Tibial artery (tissue), 4 donors: ENCODE measurements at regions not wholly inside any gene's neighbourhood (a gene's known extent, or its start where the extent isn't known, plus 50 kb on each side); places are given as distances from the start of the nearest gene placed in this dataset.

Experiments
- DNase-seq, 2 donors: peaks; one replicate each; pipeline ENCODE4 v3.0.0-alpha.2; 2019
- H3K27ac ChIP-seq, 2 donors: fragments of 200-600 bp; sonication (generic) in 1 of 2; 1 replicate in 1 of 2; 2 replicates in 1 of 2; pipeline ENCODE4 v1.5.1; 2018 to 2019; ENCODE audit warnings: mild to moderate bottlenecking in 1 of 2
- H3K27me3 ChIP-seq, 2 donors: fragments of 200-600 bp; sonication (generic) in 1 of 2; one replicate each; pipeline versions ENCODE4 v1.5.1 to v1.6.0; 2016 to 2019
- H3K36me3 ChIP-seq, 3 donors: fragments of 200-600 bp; sonication (generic) in 2 of 3; one replicate each; pipeline ENCODE4 v1.5.1; 2016 to 2019; ENCODE audit warnings: mild to moderate bottlenecking in 2 of 3
- H3K4me1 ChIP-seq, 4 donors: fragments of 200-600 bp; sonication (generic) in 2 of 4; 1 replicate in 3 of 4; 2 replicates in 1 of 4; pipeline ENCODE4 v1.5.1; 2016 to 2019
- H3K4me3 ChIP-seq, 2 donors: fragments of 200-600 bp; sonication (generic) in 1 of 2; 1 replicate in 1 of 2; 2 replicates in 1 of 2; pipeline ENCODE4 v1.5.1; 2018 to 2019; ENCODE audit warnings: mild to moderate bottlenecking in 2 of 2
- H3K9me3 ChIP-seq, 3 donors: fragments of 200-600 bp; sonication (generic) in 1 of 3; one replicate each; pipeline ENCODE4 v1.5.1; 2016 to 2019
- intact Hi-C: fragments of 100-400 bp; cut with DNase I; formaldehyde crosslinking; loops from one replicate; pipeline ENCODE4 v1.15.0; 2023; ENCODE audit warnings: low total_unique reads
- TF ChIP-seq, protein P1 (sequence below), 2 experiments: fragments of 200-600 bp in 1 of 2; fragments of 450-650 bp in 1 of 2; IDR thresholded peaks; one replicate each; pipeline ENCODE4 v1.5.1; 2017 to 2019; ENCODE audit warnings: antibody characterized with exemption in 2 of 2, mild to moderate bottlenecking in 1 of 2, moderate library complexity in 1 of 2

GRCh38 chr2:105600602-105600948, 144.1 kb upstream of the NCK2 start:
- H3K9me3 ChIP-seq: no peaks in the 10 kb centered on the region
- no peak overlapping the region for H3K27ac ChIP-seq
- no peak for DNase-seq
- intact Hi-C loops: loop anchor here (10.0 kb wide), 1 partner anchor 144 kb away; the partner anchor contains the start of gene NCK2
- no peaks in the 10 kb centered on the region for H3K36me3 ChIP-seq
- TF ChIP-seq, protein P1, sequence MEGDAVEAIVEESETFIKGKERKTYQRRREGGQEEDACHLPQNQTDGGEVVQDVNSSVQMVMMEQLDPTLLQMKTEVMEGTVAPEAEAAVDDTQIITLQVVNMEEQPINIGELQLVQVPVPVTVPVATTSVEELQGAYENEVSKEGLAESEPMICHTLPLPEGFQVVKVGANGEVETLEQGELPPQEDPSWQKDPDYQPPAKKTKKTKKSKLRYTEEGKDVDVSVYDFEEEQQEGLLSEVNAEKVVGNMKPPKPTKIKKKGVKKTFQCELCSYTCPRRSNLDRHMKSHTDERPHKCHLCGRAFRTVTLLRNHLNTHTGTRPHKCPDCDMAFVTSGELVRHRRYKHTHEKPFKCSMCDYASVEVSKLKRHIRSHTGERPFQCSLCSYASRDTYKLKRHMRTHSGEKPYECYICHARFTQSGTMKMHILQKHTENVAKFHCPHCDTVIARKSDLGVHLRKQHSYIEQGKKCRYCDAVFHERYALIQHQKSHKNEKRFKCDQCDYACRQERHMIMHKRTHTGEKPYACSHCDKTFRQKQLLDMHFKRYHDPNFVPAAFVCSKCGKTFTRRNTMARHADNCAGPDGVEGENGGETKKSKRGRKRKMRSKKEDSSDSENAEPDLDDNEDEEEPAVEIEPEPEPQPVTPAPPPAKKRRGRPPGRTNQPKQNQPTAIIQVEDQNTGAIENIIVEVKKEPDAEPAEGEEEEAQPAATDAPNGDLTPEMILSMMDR (IDR thresholded peaks at IDR 0.05): no peak
- peaks cover 0 to 22% (median 8%) of the 10 kb centered on the region in 4 donors for H3K4me1 ChIP-seq
- H3K4me3 ChIP-seq: no peak overlapping the region
- no peaks in the 10 kb centered on the region for H3K27me3 ChIP-seq

GRCh38 chr2:105600037-105600442, 144.7 kb upstream of the NCK2 start:
- TF ChIP-seq, protein P1 (IDR thresholded peaks at IDR 0.05): no peak
- Histone ChIP-seq H3K4me3 (no peak overlapping the region), H3K36me3 (no peaks in the 10 kb centered on the region), H3K4me1 (peaks cover 0 to 18% (median 5%) of the 10 kb centered on the region in 4 donors), H3K9me3 (no peaks in the 10 kb centered on the region), H3K27me3 (no peaks in the 10 kb centered on the region), H3K27ac (no peak overlapping the region)
- no peak for DNase-seq
- intact Hi-C loops: loop anchor here (10.0 kb wide), 1 partner anchor 145 kb away; the partner anchor contains the start of gene NCK2

DNA sequence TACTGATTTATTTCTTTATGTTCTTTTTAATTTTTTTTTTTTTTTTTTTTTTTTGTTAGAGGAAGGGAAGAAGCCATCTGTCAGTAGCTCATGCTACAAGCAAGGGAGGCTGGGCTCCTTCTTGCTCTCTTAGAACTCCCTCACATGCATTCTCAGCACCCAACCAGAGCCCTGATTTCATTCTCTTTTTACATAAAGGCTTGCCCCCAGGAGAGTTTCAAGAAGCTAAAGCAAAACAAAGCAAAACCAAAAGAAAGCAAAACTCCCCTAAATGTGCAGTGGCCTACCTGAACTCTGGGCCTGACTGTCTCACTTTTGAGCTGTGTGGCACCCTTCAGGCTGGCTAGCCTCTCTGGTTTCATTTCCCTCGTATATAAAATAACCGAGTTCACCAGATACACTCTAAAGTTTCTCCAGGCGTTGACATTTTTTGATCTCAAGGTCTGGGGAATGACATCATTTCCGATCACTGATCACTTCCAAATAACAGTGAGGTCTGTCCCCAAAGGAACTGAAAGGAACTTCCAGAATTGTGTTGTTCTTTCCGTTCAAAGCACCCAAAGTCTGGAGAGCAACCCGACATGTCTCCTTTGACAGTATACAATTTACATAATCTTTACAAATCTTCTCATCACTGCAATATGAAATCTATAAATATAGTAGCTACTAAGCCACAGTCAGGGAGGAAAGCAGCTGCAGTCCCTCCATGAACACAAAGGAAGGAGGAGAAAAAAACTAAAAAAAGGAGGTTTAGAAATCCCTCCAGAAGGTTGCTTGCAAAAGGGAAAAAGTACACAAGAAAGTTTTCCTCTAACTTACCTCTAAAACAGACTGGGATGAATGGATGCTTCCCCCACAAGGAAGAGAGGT, 145.6 kb upstream of the NCK2 start:
- peaks cover 0 to 11% (median 0%) of the 10 kb centered on the region in 4 donors for H3K4me1 ChIP-seq
- DNase-seq: no peak
- no peaks in the 10 kb centered on the region for H3K36me3 ChIP-seq
- no peak overlapping the region for H3K27ac ChIP-seq
- H3K27me3 ChIP-seq: no peaks in the 10 kb centered on the region
- TF ChIP-seq, protein P1 (IDR thresholded peaks at IDR 0.05): no peak
- intact Hi-C loops: no loop called here
- no peaks in the 10 kb centered on the region for H3K9me3 ChIP-seq
- no peak overlapping the region for H3K4me3 ChIP-seq

DNA sequence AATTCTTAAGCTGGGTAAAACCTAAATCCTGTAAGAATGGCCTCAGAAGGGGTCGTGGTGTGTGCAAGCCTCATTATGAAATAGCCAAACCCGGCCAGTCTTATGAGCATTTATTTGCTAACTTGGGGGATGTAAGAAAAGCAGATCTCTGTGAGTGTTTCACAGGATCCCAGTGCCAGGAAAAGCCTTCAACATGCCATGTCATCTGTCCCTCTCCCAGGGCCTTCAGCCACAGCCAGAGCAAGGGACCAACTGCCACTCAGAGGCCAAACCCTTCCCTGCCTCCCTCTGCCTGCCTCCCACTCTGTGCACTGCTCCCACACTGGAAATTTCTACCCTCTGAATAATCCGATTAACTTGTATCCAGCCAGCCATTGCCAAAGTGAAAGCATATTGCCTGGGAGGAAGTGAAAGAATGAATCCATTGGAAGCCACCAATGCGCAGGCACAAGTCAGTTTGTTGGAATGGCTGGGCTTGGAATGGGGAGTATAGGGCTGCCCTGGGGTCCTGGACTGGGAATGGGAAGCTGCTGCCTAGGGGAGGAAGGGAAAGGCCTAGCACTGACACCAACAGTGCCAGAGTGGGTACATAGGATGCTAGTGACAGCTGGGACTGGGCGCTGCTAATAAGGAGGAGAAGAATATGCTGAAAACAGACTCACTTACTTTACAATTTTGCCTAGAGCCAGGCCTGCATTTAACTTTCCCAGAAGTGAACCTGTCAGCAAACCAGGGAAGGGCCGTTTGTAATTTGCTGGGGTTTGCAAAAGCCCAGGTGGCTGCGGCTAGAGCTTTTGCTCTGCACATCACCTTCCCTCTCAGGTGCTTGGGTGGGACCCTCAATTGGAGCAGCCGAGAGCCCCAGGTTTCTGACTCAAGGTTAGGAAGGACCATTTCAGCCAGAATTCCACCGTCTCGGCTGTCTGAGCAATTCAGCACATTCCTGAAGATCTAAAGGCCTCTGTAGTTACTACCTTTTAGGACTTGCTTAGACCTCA, 146.6 kb upstream of the NCK2 start:
- Histone ChIP-seq H3K27ac (peak overlapping the region; percentile 37 to 41), H3K4me1 (peaks cover 0 to 11% (median 0%) of the 10 kb centered on the region in 4 donors), H3K27me3 (no peaks in the 10 kb centered on the region), H3K36me3 (no peaks in the 10 kb centered on the region), H3K4me3 (no peak overlapping the region), H3K9me3 (no peaks in the 10 kb centered on the region)
- DNase-seq: no peak
- intact Hi-C loops: no loop called here
- TF ChIP-seq, protein P1 (IDR thresholded peaks at IDR 0.05): no peak

DNA sequence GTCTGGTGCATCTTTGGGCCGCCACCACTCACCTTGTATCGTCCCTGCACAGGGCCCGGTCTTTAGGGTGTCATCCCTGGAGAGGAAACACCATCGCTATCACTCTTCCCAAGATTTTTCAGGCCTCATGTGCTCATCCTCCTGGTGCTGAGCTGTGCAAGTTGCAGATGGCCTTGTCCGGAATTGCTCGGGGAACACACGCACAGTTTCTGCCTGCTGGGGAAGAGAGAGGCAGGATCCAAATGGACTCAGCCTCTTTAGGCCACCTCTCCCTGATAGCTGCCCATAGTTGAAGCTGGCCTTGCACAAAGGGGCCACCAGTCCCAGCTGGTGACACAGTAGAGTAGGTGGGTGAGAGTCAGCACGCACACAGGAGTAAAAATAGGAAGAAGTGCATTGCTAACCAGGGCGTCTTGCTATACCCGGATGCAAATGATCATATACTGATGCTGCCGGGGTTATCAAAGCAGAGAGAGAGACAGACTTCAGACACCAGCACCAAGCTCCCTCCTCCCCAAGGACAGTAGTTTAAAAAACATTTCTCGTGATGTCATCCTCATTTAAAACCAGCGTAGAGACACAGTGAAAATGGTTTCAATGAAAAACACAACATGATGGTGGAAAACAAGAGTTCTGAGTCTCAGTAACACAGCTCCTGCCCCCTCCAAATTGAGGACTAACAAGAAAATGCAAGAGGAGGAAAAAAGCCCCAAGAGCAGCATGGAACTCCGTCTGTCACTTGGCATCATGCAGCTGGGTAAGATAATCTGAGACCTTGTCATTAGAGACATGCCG, 147.5 kb upstream of the NCK2 start:
- TF ChIP-seq, protein P1 (IDR thresholded peaks at IDR 0.05): no peak
- no peak for DNase-seq
- peaks cover 0 to 11% (median 0%) of the 10 kb centered on the region in 4 donors for H3K4me1 ChIP-seq
- H3K27ac ChIP-seq: peak overlapping the region; percentile 37 to 41
- intact Hi-C loops: no loop called here
- no peaks in the 10 kb centered on the region for H3K36me3 ChIP-seq
- H3K27me3 ChIP-seq: no peaks in the 10 kb centered on the region
- H3K4me3 ChIP-seq: no peak overlapping the region
- no peaks in the 10 kb centered on the region for H3K9me3 ChIP-seq
